ENCODE measurements at regions not wholly inside any gene's neighbourhood (a gene's known extent, or its start where the extent isn't known, plus 50 kb on each side); places are given as distances from the start of the nearest gene placed in this dataset.

GRCh38 chr4:108327642-108328382 lies 159.1 kb upstream of the LEF1 start:
- TF ChIP-seq CTCF (IDR thresholded peaks at IDR 0.05; ENCODE audit: insufficient read depth, low read length, poor library complexity, severe bottlenecking) = no peak
- TF ChIP-seq EZH2phosphoT487 (conservative IDR thresholded peaks at IDR 0.05; ENCODE audit: low read length) = no peak
- no peaks in the 10 kb centered on the region for H3K27me3 ChIP-seq (ENCODE audit: low read length)
- no peaks in the 10 kb centered on the region for H3K36me3 ChIP-seq (ENCODE audit: low read length)
- no peaks in the 10 kb centered on the region for H3F3A ChIP-seq (ENCODE audit: insufficient read depth)
- H3K4me2 ChIP-seq (ENCODE audit: low read depth, low read length, poor library complexity, severe bottlenecking) = no peak overlapping the region
- no peaks in the 10 kb centered on the region for H4K20me1 ChIP-seq (ENCODE audit: low read depth, low read length)
- H3K9me2 ChIP-seq (replicated peaks; ENCODE audit: insufficient read depth, low read length) = no peaks in the 10 kb centered on the region
- no peak overlapping the region for H2AFZ ChIP-seq (ENCODE audit: low read depth, low read length, severe bottlenecking)
- no peak overlapping the region for H3K9ac ChIP-seq (ENCODE audit: low read length)
- no peak overlapping the region for H3K4me3 ChIP-seq (ENCODE audit: insufficient read depth, low read length, poor library complexity, severe bottlenecking)
- H3K9me3 ChIP-seq (ENCODE audit: insufficient read depth, low read length) = no peaks in the 10 kb centered on the region
- H3K27ac ChIP-seq (ENCODE audit: low read depth, low read length) = no peak overlapping the region
- no peaks in the 10 kb centered on the region for H3K79me2 ChIP-seq (ENCODE audit: insufficient read depth, low read length)

- Histone ChIP-seq H3K9ac (ENCODE audit: low read length) (no peak overlapping the region), H3K79me2 (ENCODE audit: insufficient read depth, low read length) (no peaks in the 10 kb centered on the region)
Observed at GRCh38 chr4:108325561-108325960, 156.8 kb upstream of the LEF1 start.

GRCh38 chr4:108324450-108324849 lies 155.7 kb upstream of the LEF1 start:
- no peaks in the 10 kb centered on the region for H3K9me2 ChIP-seq (replicated peaks; ENCODE audit: insufficient read depth, low read length)
- no peak overlapping the region for H3K9ac ChIP-seq (ENCODE audit: low read length)
- H3K36me3 ChIP-seq (ENCODE audit: low read length) = no peaks in the 10 kb centered on the region
- no peak overlapping the region for H2AFZ ChIP-seq (ENCODE audit: low read depth, low read length, severe bottlenecking)
- H3K4me2 ChIP-seq (ENCODE audit: low read depth, low read length, poor library complexity, severe bottlenecking) = no peak overlapping the region
- no peaks in the 10 kb centered on the region for H3K9me3 ChIP-seq (ENCODE audit: insufficient read depth, low read length)
- H3K27me3 ChIP-seq (ENCODE audit: low read length) = no peaks in the 10 kb centered on the region
- no peak overlapping the region for H3K4me3 ChIP-seq (ENCODE audit: insufficient read depth, low read length, poor library complexity, severe bottlenecking)
- no peak for TF ChIP-seq CTCF (IDR thresholded peaks at IDR 0.05; ENCODE audit: insufficient read depth, low read length, poor library complexity, severe bottlenecking)
- no peak for TF ChIP-seq EZH2phosphoT487 (conservative IDR thresholded peaks at IDR 0.05; ENCODE audit: low read length)
- no peaks in the 10 kb centered on the region for H4K20me1 ChIP-seq (ENCODE audit: low read depth, low read length)
- no peaks in the 10 kb centered on the region for H3K79me2 ChIP-seq (ENCODE audit: insufficient read depth, low read length)
- H3K27ac ChIP-seq (ENCODE audit: low read depth, low read length) = no peak overlapping the region
- no peaks in the 10 kb centered on the region for H3F3A ChIP-seq (ENCODE audit: insufficient read depth)

More at GRCh38 chr4:108325561-108325960, 156.8 kb upstream of the LEF1 start:
- Histone ChIP-seq H3K4me2 (ENCODE audit: low read depth, low read length, poor library complexity, severe bottlenecking) (no peak overlapping the region), H3F3A (ENCODE audit: insufficient read depth) (no peaks in the 10 kb centered on the region), H3K27ac (ENCODE audit: low read depth, low read length) (no peak overlapping the region), H3K27me3 (ENCODE audit: low read length) (no peaks in the 10 kb centered on the region), H3K4me3 (ENCODE audit: insufficient read depth, low read length, poor library complexity, severe bottlenecking) (no peak overlapping the region), H3K9me2 (replicated peaks; ENCODE audit: insufficient read depth, low read length) (no peaks in the 10 kb centered on the region), H3K9me3 (ENCODE audit: insufficient read depth, low read length) (no peaks in the 10 kb centered on the region), H3K36me3 (ENCODE audit: low read length) (no peaks in the 10 kb centered on the region), H2AFZ (ENCODE audit: low read depth, low read length, severe bottlenecking) (no peak overlapping the region), H4K20me1 (ENCODE audit: low read depth, low read length) (no peaks in the 10 kb centered on the region)
- no peak for TF ChIP-seq CTCF (IDR thresholded peaks at IDR 0.05; ENCODE audit: insufficient read depth, low read length, poor library complexity, severe bottlenecking)
- no peak for TF ChIP-seq EZH2phosphoT487 (conservative IDR thresholded peaks at IDR 0.05; ENCODE audit: low read length)

Measured in SU-DHL-6 (cell line).